ENCODE measurements at regions not wholly inside any gene's neighbourhood (a gene's known extent, or its start where the extent isn't known, plus 50 kb on each side); places are given as distances from the start of the nearest gene placed in this dataset.

GRCh38 chr4:11544211-11544610, 115.5 kb upstream of the HS3ST1 start:
- TF ChIP-seq CTCF (IDR thresholded peaks at IDR 0.05) (no peak), POLR2A (IDR thresholded peaks at IDR 0.05) (no peak)
